MM.1S (cell line): ENCODE measurements at regions not wholly inside any gene's neighbourhood (a gene's known extent, or its start where the extent isn't known, plus 50 kb on each side); places are given as distances from the start of the nearest gene placed in this dataset.

Experiments used
- DNase-seq: peaks from one replicate; pipeline ENCODE4 v3.0.0-alpha.2; 2015
- H2AFZ ChIP-seq: fragments of 300-600 bp; sonication (generic); 2 replicates; pipeline ENCODE4 v1.6.0; 2016; ENCODE audit warnings: antibody characterized with exemption, low read length
- H3F3A ChIP-seq: fragments of 300-600 bp; sonication (generic); 2 replicates; pipeline ENCODE4 v1.6.1; 2016; ENCODE audit warnings: mild to moderate bottlenecking, antibody characterized with exemption, low read length, moderate library complexity, mixed read lengths; ENCODE audit not compliant: insufficient read depth
- H3K27ac ChIP-seq: fragments of 300-600 bp; sonication (generic); 2 replicates; pipeline ENCODE4 v1.5.1; 2016; ENCODE audit warnings: mild to moderate bottlenecking, low read length
- H3K27me3 ChIP-seq: fragments of 300-600 bp; sonication (generic); replicated peaks from 2 replicates; pipeline ENCODE4 v1.6.0; 2016; ENCODE audit warnings: low read length; ENCODE audit not compliant: insufficient read depth
- H3K36me3 ChIP-seq: fragments of 300-600 bp; sonication (generic); replicated peaks from 2 replicates; pipeline ENCODE4 v1.6.1; 2016; ENCODE audit warnings: mild to moderate bottlenecking, low read length, mixed read lengths; ENCODE audit not compliant: insufficient read depth
- H3K4me1 ChIP-seq: fragments of 300-600 bp; sonication (generic); 2 replicates; pipeline ENCODE4 v1.6.1; 2016; ENCODE audit warnings: low read length, mixed read lengths
- H3K4me2 ChIP-seq: fragments of 300-600 bp; sonication (generic); 2 replicates; pipeline ENCODE4 v1.6.0; 2016; ENCODE audit warnings: low read depth, low read length
- H3K4me3 ChIP-seq: fragments of 300-600 bp; sonication (generic); 2 replicates; pipeline ENCODE4 v1.5.1; 2016; ENCODE audit warnings: low read length, mixed read lengths
- H3K79me2 ChIP-seq: fragments of 300-600 bp; sonication (generic); 2 replicates; pipeline ENCODE4 v1.6.1; 2016; ENCODE audit warnings: mixed run types, low read length, mixed read lengths
- H3K9ac ChIP-seq: fragments of 300-600 bp; sonication (generic); 2 replicates; pipeline ENCODE4 v1.6.1; 2016; ENCODE audit warnings: low read length, mixed read lengths
- H3K9me2 ChIP-seq: fragments of 300-600 bp; sonication (generic); replicated peaks from 2 replicates; pipeline ENCODE4 v1.6.1; 2016; ENCODE audit warnings: mild to moderate bottlenecking, low read length, mixed read lengths; ENCODE audit not compliant: insufficient read depth
- H3K9me3 ChIP-seq: fragments of 300-600 bp; sonication (generic); replicated peaks from 2 replicates; pipeline ENCODE4 v1.6.1; 2016; ENCODE audit warnings: mild to moderate bottlenecking, low read length, mixed read lengths; ENCODE audit not compliant: insufficient read depth
- H4K20me1 ChIP-seq: fragments of 300-600 bp; sonication (generic); 2 replicates; pipeline ENCODE4 v1.6.1; 2016; ENCODE audit warnings: mild to moderate bottlenecking, low read length, moderate library complexity, mixed read lengths; ENCODE audit not compliant: insufficient read depth
- CTCF ChIP-seq: fragments of 300-600 bp; sonication (generic); IDR thresholded peaks from 2 replicates; pipeline ENCODE4 v1.5.1; 2016; ENCODE audit warnings: antibody characterized with exemption, low read length, mixed read lengths
- EZH2 ChIP-seq: fragments of 300-600 bp; sonication (generic); optimal IDR thresholded peaks from 2 replicates; pipeline ENCODE3; 2017; ENCODE audit warnings: low read depth, mild to moderate bottlenecking, antibody characterized with exemption, low read length, mixed read lengths
- EZH2phosphoT487 ChIP-seq: fragments of 300-600 bp; sonication (generic); IDR thresholded peaks from 2 replicates; pipeline ENCODE4 v1.6.1; 2018; ENCODE audit warnings: antibody characterized with exemption, low read length

- DNase-seq, result no peak
- Histone ChIP-seq H3K9me3 (no peaks in the 10 kb centered on the region), H3K4me1 (no peaks in the 10 kb centered on the region), H3K79me2 (no peaks in the 10 kb centered on the region), H3K27me3 (no peaks in the 10 kb centered on the region), H3K36me3 (no peaks in the 10 kb centered on the region), H3K4me3 (no peak overlapping the region), H2AFZ (no peak overlapping the region), H3F3A (no peaks in the 10 kb centered on the region), H3K4me2 (no peak overlapping the region), H3K27ac (no peak overlapping the region), H3K9ac (no peak overlapping the region), H4K20me1 (no peaks in the 10 kb centered on the region), H3K9me2 (no peaks in the 10 kb centered on the region)
- TF ChIP-seq EZH2phosphoT487, result no peak
- TF ChIP-seq EZH2, result no peak
- no peak for TF ChIP-seq CTCF
These were observed 122.1 kb upstream of the TRIB2 start for GRCh38 chr2:12594590-12594989.

GRCh38 chr2:12596771-12597170 is 120.0 kb upstream of the TRIB2 start:
- TF ChIP-seq EZH2 (no peak), CTCF (no peak), EZH2phosphoT487 (no peak)
- Histone ChIP-seq H3K79me2 (no peaks in the 10 kb centered on the region), H3K4me3 (no peak overlapping the region)

GRCh38 chr2:12597610-12598009 is 119.1 kb upstream of the TRIB2 start:
- Histone ChIP-seq H2AFZ (no peak overlapping the region), H3K4me3 (no peak overlapping the region), H3K9me2 (no peaks in the 10 kb centered on the region), H3K9me3 (no peaks in the 10 kb centered on the region), H4K20me1 (no peaks in the 10 kb centered on the region), H3K27ac (no peak overlapping the region), H3F3A (no peaks in the 10 kb centered on the region), H3K4me1 (no peaks in the 10 kb centered on the region), H3K4me2 (no peak overlapping the region), H3K36me3 (no peaks in the 10 kb centered on the region), H3K79me2 (no peaks in the 10 kb centered on the region), H3K27me3 (no peaks in the 10 kb centered on the region), H3K9ac (no peak overlapping the region)
- TF ChIP-seq EZH2, result no peak
- no peak for TF ChIP-seq EZH2phosphoT487
- no peak for TF ChIP-seq CTCF
- DNase-seq, result no peak

More at GRCh38 chr2:12596771-12597170, 120.0 kb upstream of the TRIB2 start:
- H2AFZ ChIP-seq, result no peak overlapping the region
- H3K9me3 ChIP-seq, result no peaks in the 10 kb centered on the region
- no peaks in the 10 kb centered on the region for H4K20me1 ChIP-seq
- H3F3A ChIP-seq, result no peaks in the 10 kb centered on the region
- no peaks in the 10 kb centered on the region for H3K9me2 ChIP-seq
- no peak for DNase-seq
- no peaks in the 10 kb centered on the region for H3K4me1 ChIP-seq
- H3K4me2 ChIP-seq, result no peak overlapping the region
- no peaks in the 10 kb centered on the region for H3K36me3 ChIP-seq
- H3K9ac ChIP-seq, result no peak overlapping the region
- H3K27ac ChIP-seq, result no peak overlapping the region
- no peaks in the 10 kb centered on the region for H3K27me3 ChIP-seq
